IMR-90 (cell line): ENCODE measurements at regions not wholly inside any gene's neighbourhood (a gene's known extent, or its start where the extent isn't known, plus 50 kb on each side); places are given as distances from the start of the nearest gene placed in this dataset.

Source experiments
- ATAC-seq: fragments of 200-7000 bp; cut with Tn5 transposase; 2 replicates; pipeline ENCODE4 v1.9.1; 2020; ENCODE audit warnings: low read depth, mild to moderate bottlenecking, moderate library complexity
- BruUV-seq: library from RNA; stranded (reverse); fragments of 400-500 nt; replicated peaks from 2 replicates; lab custom pipeline; 2021; lab: Mats Ljungman, UMichigan
- CTCF ChIA-PET: fragments of 300-600 bp; formaldehyde crosslinking; extraction: SDS; loops from one replicate; lab custom pipeline; 2021; ENCODE audit warnings: antibody characterized with exemption; lab: Yijun Ruan, JAX
- POLR2A ChIA-PET: fragments of 300-600 bp; sonication (Branson Sonifier 250); formaldehyde crosslinking; loops from one replicate; lab custom pipeline; 2022; ENCODE audit warnings: antibody characterized with exemption; ENCODE audit not compliant: unreplicated experiment; lab: Charles Lee
- DNase-seq: peaks from one replicate; pipeline ENCODE4 v3.0.0; 2013
- H2AFZ ChIP-seq: replicated peaks from 2 replicates; pipeline ENCODE3; 2013; ENCODE audit warnings: low read length, mild to moderate bottlenecking; ENCODE audit not compliant: poor library complexity
- H2AK5ac ChIP-seq: 2 replicates; pipeline ENCODE4 v1.6.1; 2013; ENCODE audit warnings: low read depth, low read length, inconsistent platforms
- H2AK9ac ChIP-seq: replicated peaks from 2 replicates; pipeline ENCODE3; 2013; ENCODE audit warnings: mild to moderate bottlenecking, low read depth, low read length, moderate library complexity; ENCODE audit not compliant: poor library complexity
- H2BK120ac ChIP-seq: 2 replicates; pipeline ENCODE4 v1.6.1; 2013; ENCODE audit warnings: low read depth, low read length, inconsistent platforms
- H2BK15ac ChIP-seq: 3 replicates; pipeline ENCODE4 v1.6.1; 2013; ENCODE audit warnings: low read depth, low read length, inconsistent platforms
- H2BK20ac ChIP-seq: 2 replicates; pipeline ENCODE4 v1.6.1; 2013; ENCODE audit warnings: low read depth, mild to moderate bottlenecking, inconsistent platforms, low read length, moderate library complexity
- H2BK5ac ChIP-seq: 2 replicates; pipeline ENCODE4 v1.6.1; 2013; ENCODE audit warnings: mild to moderate bottlenecking, low read depth, low read length, inconsistent platforms; ENCODE audit not compliant: poor library complexity, severe bottlenecking
- H3K14ac ChIP-seq: replicated peaks from 2 replicates; pipeline ENCODE4 v1.6.1; 2013; ENCODE audit warnings: low read depth, low read length, inconsistent platforms
- H3K18ac ChIP-seq: 2 replicates; pipeline ENCODE4 v1.6.1; 2013; ENCODE audit warnings: low read depth, low read length, control low read depth
- H3K23ac ChIP-seq: 2 replicates; pipeline ENCODE4 v1.6.1; 2013; ENCODE audit warnings: low read depth, low read length, inconsistent platforms
- H3K27ac ChIP-seq: 2 replicates; pipeline ENCODE4 v1.5.1; 2013; ENCODE audit warnings: mild to moderate bottlenecking, control low read depth, low read length; ENCODE audit not compliant: insufficient read depth
- H3K27me3 ChIP-seq: 2 replicates; pipeline ENCODE4 v1.6.1; 2013; ENCODE audit warnings: low read length; ENCODE audit not compliant: control insufficient read depth, insufficient read depth
- H3K36me3 ChIP-seq: 2 replicates; pipeline ENCODE4 v1.6.1; 2013; ENCODE audit warnings: low read length, mixed read lengths; ENCODE audit not compliant: control insufficient read depth, insufficient read depth
- H3K4ac ChIP-seq: 2 replicates; pipeline ENCODE4 v1.6.1; 2013; ENCODE audit warnings: low read depth, low read length, inconsistent platforms
- H3K4me1 ChIP-seq: 2 replicates; pipeline ENCODE4 v1.6.1; 2013; ENCODE audit warnings: low read length, mixed read lengths; ENCODE audit not compliant: control insufficient read depth, insufficient read depth
- H3K4me2 ChIP-seq: 2 replicates; pipeline ENCODE4 v1.6.1; 2013; ENCODE audit warnings: low read depth, mild to moderate bottlenecking, control low read depth, low read length, moderate library complexity
- H3K4me3 ChIP-seq: 2 replicates; pipeline ENCODE4 v1.5.1; 2013; ENCODE audit warnings: low read depth, mild to moderate bottlenecking, control low read depth, low read length, moderate library complexity; ENCODE audit not compliant: insufficient read depth
- H3K56ac ChIP-seq: 2 replicates; pipeline ENCODE4 v1.6.1; 2013; ENCODE audit warnings: low read length, inconsistent platforms; ENCODE audit not compliant: insufficient read depth; ENCODE audit errors: extremely low read depth
- H3K79me1 ChIP-seq, 2 experiments: 2 replicates each; pipeline ENCODE4 v1.6.1; 2013; ENCODE audit warnings: low read length in 2 of 2, inconsistent platforms in 1 of 2, low read depth in 1 of 2
- H3K9ac ChIP-seq: 2 replicates; pipeline ENCODE4 v1.6.1; 2013; ENCODE audit warnings: low read depth, low read length, control low read depth
- H3K9me1 ChIP-seq: 2 replicates; pipeline ENCODE4 v1.6.1; 2013; ENCODE audit warnings: low read length, inconsistent platforms; ENCODE audit not compliant: insufficient read depth
- H3K9me3 ChIP-seq: 2 replicates; pipeline ENCODE4 v1.6.1; 2013; ENCODE audit warnings: low read length; ENCODE audit not compliant: control insufficient read depth, insufficient read depth
- H4K20me1 ChIP-seq: 2 replicates; pipeline ENCODE4 v1.6.1; 2013; ENCODE audit warnings: low read length, inconsistent platforms; ENCODE audit not compliant: insufficient read depth
- H4K5ac ChIP-seq: 2 replicates; pipeline ENCODE4 v1.6.1; 2013; ENCODE audit warnings: mild to moderate bottlenecking, low read depth, low read length, control low read depth
- H4K8ac ChIP-seq, 2 experiments: 2 replicates each; pipeline ENCODE4 v1.6.1; 2013; ENCODE audit warnings: low read depth in 2 of 2, low read length in 2 of 2, control low read depth in 1 of 2, inconsistent platforms in 1 of 2
- H4K91ac ChIP-seq: 2 replicates; pipeline ENCODE4 v1.6.1; 2013; ENCODE audit warnings: low read depth, low read length, inconsistent platforms; ENCODE audit not compliant: insufficient read depth
- BHLHE40 ChIP-seq: fragments of 150-350 bp; IDR thresholded peaks from 2 replicates; pipeline ENCODE4 v1.6.1; 2016; ENCODE audit warnings: mild to moderate bottlenecking, low read depth, low read length
- FOS ChIP-seq: fragments of 150-350 bp; IDR thresholded peaks from 2 replicates; pipeline ENCODE4 v1.6.1; 2016; ENCODE audit warnings: low read depth, low read length
- MAFK ChIP-seq: IDR thresholded peaks from 2 replicates; pipeline ENCODE4 v1.6.1; 2012; ENCODE audit warnings: low read depth, low read length, improper control_type of control experiment
- MXI1 ChIP-seq: IDR thresholded peaks from 2 replicates; pipeline ENCODE4 v1.6.1; 2012; ENCODE audit warnings: low read depth, mild to moderate bottlenecking, low read length, moderate library complexity, borderline replicate concordance
- POLR2A ChIP-seq: IDR thresholded peaks from 2 replicates; pipeline ENCODE4 v1.6.1; 2012; ENCODE audit warnings: mild to moderate bottlenecking, low read depth, low read length
- RAD21 ChIP-seq: IDR thresholded peaks from 2 replicates; pipeline ENCODE4 v1.6.1; 2012; ENCODE audit warnings: low read length, improper control_type of control experiment
- RCOR1 ChIP-seq: IDR thresholded peaks from 2 replicates; pipeline ENCODE4 v1.6.1; 2012; ENCODE audit warnings: mild to moderate bottlenecking, low read length, improper control_type of control experiment; ENCODE audit not compliant: insufficient replicate concordance
- WGBS, 2 experiments: methylation state at CpG; one replicate each; pipeline versions ENCODE4 v1.1.5 to v1.1.7; 2013; ENCODE audit warnings: missing lambda C conversion rate in 2 of 2; ENCODE audit not compliant: insufficient read length in 1 of 2; ENCODE audit errors: extremely low coverage in 2 of 2; 5-methylcytosine and 5-hydroxymethylcytosine counted together
- dilution Hi-C: fragments of 300-500 bp; cut with HindIII; formaldehyde crosslinking; loops from one replicate; pipeline ENCODE4 v1.14.3; 2018; ENCODE audit warnings: low sequenced_read_pairs; ENCODE audit not compliant: unreplicated experiment
- in situ Hi-C: fragments of 300-500 bp; cut with MboI; formaldehyde crosslinking; loops from 3 replicates; pipeline ENCODE4 v1.14.3; 2019; ENCODE audit warnings: low sequenced_read_pairs, inconsistent platforms, mixed read lengths
- intact Hi-C: fragments of 100-400 bp; cut with micrococcal nuclease; formaldehyde crosslinking; loops from 2 replicates; pipeline ENCODE4 v1.10.0; 2022
- TF ChIP-seq, protein P1 (sequence below): fragments of 150-350 bp; IDR thresholded peaks from 2 replicates; pipeline ENCODE4 v1.6.1; 2016; ENCODE audit warnings: low read depth, mild to moderate bottlenecking, low read length, moderate library complexity, borderline replicate concordance

GRCh38 chr5:124661317-124662141 lies 84.9 kb downstream of the ZNF608 start:
- H3K14ac ChIP-seq: peak overlapping the region; percentile 91
- CTCF ChIA-PET: interaction anchor here (1.2 kb wide), 1 partner anchor 58 kb away, joined by 3 read pairs; no protein-coding TSS in a partner anchor
- H3K27me3 ChIP-seq: no peaks in the 10 kb centered on the region
- POLR2A ChIA-PET: interaction anchor here (0.6 to 0.9 kb wide), 2 partner anchors 13 to 1125 kb away, joined by 3 read pairs; no protein-coding TSS in a partner anchor
- peak overlapping the region; percentile 87 to 90 for H4K8ac ChIP-seq
- peak overlapping the region; percentile 71 for H3K4me2 ChIP-seq
- peak overlapping the region; percentile 76 for H3K23ac ChIP-seq
- peak overlapping the region; percentile 88 for H3K18ac ChIP-seq
- no peak overlapping the region for H2AK9ac ChIP-seq
- ATAC-seq (peak; percentile 68), DNase-seq (peak; percentile 92)
- in situ Hi-C loops: no loop called here
- peak overlapping the region; percentile 96 for H3K4ac ChIP-seq
- WGBS, 2 experiments: 33% methylated on average over 1 of the region's 7 CpGs; no CpG with 5 or more reads in 1 of the 2 experiments
- peak overlapping the region; percentile 88 for H4K91ac ChIP-seq
- peaks cover 31% of the 10 kb centered on the region for H3K4me1 ChIP-seq
- peak overlapping the region; percentile 73; the same call in 1 of the 2 replicates for H2AK5ac ChIP-seq
- peak overlapping the region; percentile 86 for H3K27ac ChIP-seq
- H3K79me1 ChIP-seq: peaks cover 25 to 63% of the 10 kb centered on the region in 2 experiments
- H3K4me3 ChIP-seq: no peak overlapping the region; the same call in 1 of the 2 replicates
- H3K56ac ChIP-seq: peak overlapping the region; percentile 68
- peak overlapping the region; percentile 51; the same call in 1 of the 2 replicates for H4K5ac ChIP-seq
- no peaks in the 10 kb centered on the region for H3K36me3 ChIP-seq
- H3K9me1 ChIP-seq: peaks cover 20% of the 10 kb centered on the region
- H4K20me1 ChIP-seq: no peaks in the 10 kb centered on the region
- dilution Hi-C loops: no loop called here
- intact Hi-C loops: no loop called here
- H2BK15ac ChIP-seq: peak overlapping the region; percentile 92; the same call in 2 of the 3 replicates
- H2AFZ ChIP-seq: peak overlapping the region; percentile 6
- BruUV-seq: no TSS peak
- H2BK20ac ChIP-seq: peak overlapping the region; percentile 94
- H2BK120ac ChIP-seq: peak overlapping the region; percentile 95
- H2BK5ac ChIP-seq: peak overlapping the region; percentile 95
- TF ChIP-seq, protein P1, sequence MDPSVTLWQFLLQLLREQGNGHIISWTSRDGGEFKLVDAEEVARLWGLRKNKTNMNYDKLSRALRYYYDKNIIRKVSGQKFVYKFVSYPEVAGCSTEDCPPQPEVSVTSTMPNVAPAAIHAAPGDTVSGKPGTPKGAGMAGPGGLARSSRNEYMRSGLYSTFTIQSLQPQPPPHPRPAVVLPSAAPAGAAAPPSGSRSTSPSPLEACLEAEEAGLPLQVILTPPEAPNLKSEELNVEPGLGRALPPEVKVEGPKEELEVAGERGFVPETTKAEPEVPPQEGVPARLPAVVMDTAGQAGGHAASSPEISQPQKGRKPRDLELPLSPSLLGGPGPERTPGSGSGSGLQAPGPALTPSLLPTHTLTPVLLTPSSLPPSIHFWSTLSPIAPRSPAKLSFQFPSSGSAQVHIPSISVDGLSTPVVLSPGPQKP: no peak
- TF ChIP-seq MAFK: peak; percentile 39; the same call in 1 of the 2 replicates
- TF ChIP-seq RCOR1: peak; percentile 11
- TF ChIP-seq RAD21: peak; percentile 25; the same call in 1 of the 2 replicates
- peak; percentile 49; the same call in 1 of the 2 replicates for TF ChIP-seq FOS
- TF ChIP-seq POLR2A: no peak
- peak; percentile 86 for TF ChIP-seq BHLHE40
- TF ChIP-seq MXI1: no peak
- H3K9ac ChIP-seq: peak overlapping the region; percentile 21; the same call in 1 of the 2 replicates
- no peaks in the 10 kb centered on the region for H3K9me3 ChIP-seq
